Activated CD4-positive, alpha-beta memory T cell treated with anti-CD3 and anti-CD28 coated beads for 36 hours (primary cell): ENCODE measurements at regions not wholly inside any gene's neighbourhood (a gene's known extent, or its start where the extent isn't known, plus 50 kb on each side); places are given as distances from the start of the nearest gene placed in this dataset.

Source experiments
- CTCF ChIA-PET: fragments of 350-600 bp; sonication (Branson Sonifier 250); formaldehyde crosslinking; loops from one replicate; lab custom pipeline; 2021; ENCODE audit warnings: antibody characterized with exemption, inconsistent platforms; lab: Charles Lee
- POLR2A ChIA-PET: fragments of 350-600 bp; sonication (Branson Sonifier 250); formaldehyde crosslinking; loops from one replicate; lab custom pipeline; 2021; ENCODE audit warnings: antibody characterized with exemption; lab: Charles Lee
- DNase-seq: peaks from one replicate; pipeline ENCODE4 v3.0.0-alpha.2; 2020
- H3K27ac Mint-ChIP-seq: one replicate; pipeline ENCODE4 v1.8.0; 2021; ENCODE audit warnings: mixed read lengths
- H3K27me3 Mint-ChIP-seq: one replicate; pipeline ENCODE4 v1.8.0; 2021; ENCODE audit warnings: mixed read lengths
- H3K36me3 Mint-ChIP-seq: one replicate; pipeline ENCODE4 v1.8.0; 2021; ENCODE audit warnings: mixed read lengths
- H3K4me1 Mint-ChIP-seq: one replicate; pipeline ENCODE4 v1.8.0; 2021; ENCODE audit warnings: low read depth, mixed read lengths
- H3K4me3 Mint-ChIP-seq: one replicate; pipeline ENCODE4 v1.8.0; 2021; ENCODE audit warnings: mild to moderate bottlenecking, mixed read lengths
- H3K9me3 Mint-ChIP-seq: one replicate; pipeline ENCODE4 v1.8.0; 2021; ENCODE audit warnings: mixed read lengths
- intact Hi-C: fragments of 100-400 bp; cut with micrococcal nuclease; formaldehyde crosslinking; loops from one replicate; pipeline ENCODE4 v1.15.1; 2023

DNA sequence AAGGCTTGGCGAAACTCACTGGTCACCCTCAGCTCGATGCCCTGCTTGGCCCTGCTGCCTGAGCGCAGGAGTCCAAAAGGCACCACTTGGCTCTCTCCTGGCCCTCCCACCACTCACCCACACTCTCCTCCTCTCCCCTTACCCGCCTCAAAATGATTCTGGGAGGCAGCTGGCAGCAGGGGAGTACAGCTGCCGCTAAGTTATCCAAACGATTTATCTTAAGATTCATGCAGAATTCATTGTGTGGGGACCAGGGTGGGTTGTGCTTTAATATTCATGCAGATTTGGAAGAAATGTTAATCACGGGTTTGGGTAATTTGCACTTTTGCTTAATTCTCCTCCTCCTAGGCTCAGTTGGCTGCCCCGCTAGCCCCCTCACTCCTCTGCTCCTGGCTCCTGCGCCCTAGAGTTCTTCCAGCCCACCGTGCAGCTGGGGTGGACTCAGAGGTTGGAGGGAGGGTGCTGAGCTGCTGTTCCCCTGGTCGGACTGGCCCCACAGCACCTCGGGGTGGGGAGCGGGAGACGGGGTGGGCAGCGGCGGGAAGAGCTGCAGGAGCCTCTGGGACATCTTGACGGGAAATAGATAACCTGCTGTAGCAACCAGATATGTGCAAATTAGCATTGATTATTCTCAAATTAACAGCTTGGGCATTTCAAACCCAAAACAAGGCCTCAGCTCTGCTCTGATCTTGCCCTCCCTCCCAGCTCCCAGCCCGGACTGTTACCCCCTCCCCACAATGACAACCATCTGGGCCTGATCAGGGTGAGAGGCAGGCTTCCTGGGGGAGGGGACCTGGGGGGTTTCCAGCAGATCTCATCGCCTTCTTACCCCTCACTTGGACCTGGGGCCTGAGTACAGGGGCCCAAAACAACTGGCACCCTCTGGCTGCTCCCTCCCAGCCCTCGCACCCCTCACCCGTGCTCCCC is 122.6 kb upstream of the RPL38 start:
- DNase-seq: no peak
- no peak overlapping the region for H3K4me3 Mint-ChIP-seq

GRCh38 chr17:74082886-74083285 is 120.6 kb upstream of the RPL38 start:
- intact Hi-C loops: no loop called here
- H3K27me3 Mint-ChIP-seq: peaks cover 9% of the 10 kb centered on the region
- peaks cover 10% of the 10 kb centered on the region for H3K9me3 Mint-ChIP-seq
- H3K4me1 Mint-ChIP-seq: no peaks in the 10 kb centered on the region
- POLR2A ChIA-PET: no interaction called here
- CTCF ChIA-PET: no interaction called here
- no peaks in the 10 kb centered on the region for H3K36me3 Mint-ChIP-seq
- H3K4me3 Mint-ChIP-seq: no peak overlapping the region
- DNase-seq: no peak
- no peak overlapping the region for H3K27ac Mint-ChIP-seq

More for the DNA sequence above, 122.6 kb upstream of the RPL38 start:
- Mint-ChIP-seq H3K36me3 (no peaks in the 10 kb centered on the region), H3K27me3 (peaks cover 9% of the 10 kb centered on the region), H3K27ac (no peak overlapping the region), H3K4me1 (no peaks in the 10 kb centered on the region), H3K9me3 (peaks cover 10% of the 10 kb centered on the region)
- POLR2A ChIA-PET: no interaction called here
- intact Hi-C loops: no loop called here
- CTCF ChIA-PET: no interaction called here

- CTCF ChIA-PET: no interaction called here
- peaks cover 10% of the 10 kb centered on the region for H3K9me3 Mint-ChIP-seq
- intact Hi-C loops: no loop called here
Measured at GRCh38 chr17:74083321-74083720, 120.2 kb upstream of the RPL38 start.

DNA sequence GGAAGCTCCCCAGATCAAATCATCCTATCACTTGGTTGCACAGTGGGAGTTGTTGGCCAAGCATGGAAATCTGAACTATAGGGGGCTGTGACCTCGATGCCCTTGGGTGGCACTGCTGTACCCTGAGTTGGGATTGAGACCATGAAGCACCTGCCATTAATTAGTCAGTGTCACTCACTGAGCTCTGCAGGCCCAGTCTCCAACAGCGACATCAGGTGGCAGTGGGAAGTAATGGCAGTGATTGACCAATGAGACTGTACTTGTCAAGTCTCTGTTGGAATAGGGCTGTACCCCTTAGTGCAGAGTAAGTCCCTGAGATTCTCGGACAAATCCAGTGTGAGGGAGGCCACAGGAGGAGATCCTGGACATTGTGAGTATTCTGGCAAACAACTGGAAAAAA is 118.0 kb upstream of the RPL38 start:
- H3K36me3 Mint-ChIP-seq: no peaks in the 10 kb centered on the region
- CTCF ChIA-PET: interaction anchor here (1.0 kb wide), 1 partner anchor 27 kb away, joined by 4 read pairs; no protein-coding TSS in a partner anchor
- peaks cover 10% of the 10 kb centered on the region for H3K27me3 Mint-ChIP-seq
- no peak overlapping the region for H3K4me3 Mint-ChIP-seq
- H3K4me1 Mint-ChIP-seq: no peaks in the 10 kb centered on the region
- POLR2A ChIA-PET: no interaction called here
- H3K9me3 Mint-ChIP-seq: peaks cover 13% of the 10 kb centered on the region
- intact Hi-C loops: no loop called here
- no peak overlapping the region for H3K27ac Mint-ChIP-seq
- DNase-seq: peak; percentile 16

More at GRCh38 chr17:74083321-74083720, 120.2 kb upstream of the RPL38 start:
- POLR2A ChIA-PET: no interaction called here
- Mint-ChIP-seq H3K4me1 (no peaks in the 10 kb centered on the region), H3K36me3 (no peaks in the 10 kb centered on the region), H3K4me3 (no peak overlapping the region), H3K27ac (no peak overlapping the region), H3K27me3 (peaks cover 9% of the 10 kb centered on the region)
- DNase-seq: no peak

DNA sequence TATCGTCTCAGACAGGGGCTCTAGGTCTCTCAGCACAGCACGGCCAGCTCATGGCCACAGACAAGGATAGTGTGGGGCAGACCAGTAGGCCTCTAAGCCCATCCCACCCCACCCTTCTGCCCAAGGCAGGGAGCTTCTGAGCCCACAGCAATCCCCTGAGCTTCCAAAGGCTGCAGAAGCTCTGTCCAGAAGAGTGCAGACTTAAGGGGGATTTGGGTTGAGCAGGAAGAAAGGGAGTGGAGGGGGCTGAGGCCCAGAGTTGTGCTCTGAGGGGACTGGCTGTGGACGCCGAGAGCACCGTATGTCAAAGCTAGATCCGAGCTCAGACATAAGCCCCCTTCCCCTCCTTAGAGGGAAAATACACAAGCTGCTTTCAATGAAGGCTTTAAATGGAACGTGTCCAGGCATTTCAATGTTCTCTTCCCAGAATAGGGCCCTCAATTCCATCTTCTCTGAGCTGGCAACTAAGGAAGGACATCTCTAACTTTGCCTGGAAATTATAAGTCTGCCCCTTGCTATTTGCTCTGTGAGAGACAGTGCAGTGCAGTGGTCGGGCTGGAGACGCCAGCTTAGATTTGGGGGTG is 116.4 kb upstream of the RPL38 start:
- Mint-ChIP-seq H3K27ac (no peak overlapping the region), H3K27me3 (peaks cover 4% of the 10 kb centered on the region), H3K4me1 (no peaks in the 10 kb centered on the region), H3K4me3 (no peak overlapping the region), H3K36me3 (no peaks in the 10 kb centered on the region), H3K9me3 (peaks cover 19% of the 10 kb centered on the region)
- intact Hi-C loops: no loop called here
- no peak for DNase-seq
- ChIA-PET CTCF (no interaction called here), POLR2A (no interaction called here)

GRCh38 chr17:74088285-74088933 is 115.1 kb upstream of the RPL38 start:
- H3K27ac Mint-ChIP-seq: no peak overlapping the region

DNA sequence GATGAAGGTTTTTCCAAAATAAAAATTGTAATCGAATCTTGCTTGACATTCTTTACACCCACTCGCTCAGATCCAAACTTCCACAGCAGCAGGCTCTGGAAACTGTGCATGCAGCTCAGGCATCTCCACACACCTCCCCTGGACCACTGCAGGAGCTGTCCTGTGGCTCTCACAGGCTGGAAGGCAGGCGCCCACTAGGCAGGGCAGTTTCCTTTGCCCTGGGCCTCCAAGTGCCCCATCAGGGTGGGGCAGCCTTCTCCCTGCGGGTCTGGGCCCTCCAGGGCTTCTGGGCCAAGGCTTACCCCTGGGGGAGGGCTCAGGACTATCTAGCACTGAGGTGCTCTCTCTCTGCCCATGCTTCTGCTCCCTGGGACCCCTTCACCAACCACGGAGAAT is 114.5 kb upstream of the RPL38 start:
- Mint-ChIP-seq H3K4me1 (no peaks in the 10 kb centered on the region), H3K27me3 (peaks cover 1% of the 10 kb centered on the region), H3K9me3 (peaks cover 19% of the 10 kb centered on the region), H3K36me3 (no peaks in the 10 kb centered on the region), H3K4me3 (no peak overlapping the region), H3K27ac (no peak overlapping the region)
- CTCF ChIA-PET: interaction anchor here (1.5 to 2.6 kb wide), 4 partner anchors 12 to 111 kb away, joined by 4 to 15 read pairs (median 7); no protein-coding TSS in a partner anchor
- intact Hi-C loops: no loop called here
- no peak for DNase-seq
- POLR2A ChIA-PET: no interaction called here

More at GRCh38 chr17:74088285-74088933, 115.1 kb upstream of the RPL38 start:
- intact Hi-C loops: no loop called here
- Mint-ChIP-seq H3K9me3 (peaks cover 19% of the 10 kb centered on the region), H3K4me1 (no peaks in the 10 kb centered on the region), H3K27me3 (peaks cover 1% of the 10 kb centered on the region), H3K4me3 (no peak overlapping the region), H3K36me3 (no peaks in the 10 kb centered on the region)
- POLR2A ChIA-PET: no interaction called here
- CTCF ChIA-PET: no interaction called here
- no peak for DNase-seq

GRCh38 chr17:74089380-74089779 is 114.1 kb upstream of the RPL38 start:
- POLR2A ChIA-PET: no interaction called here
- Mint-ChIP-seq H3K36me3 (no peaks in the 10 kb centered on the region), H3K27me3 (peaks cover 1% of the 10 kb centered on the region), H3K4me1 (no peaks in the 10 kb centered on the region), H3K9me3 (peaks cover 19% of the 10 kb centered on the region), H3K27ac (no peak overlapping the region), H3K4me3 (no peak overlapping the region)
- no peak for DNase-seq
- intact Hi-C loops: no loop called here
- CTCF ChIA-PET: interaction anchor here (0.8 to 2.6 kb wide), 11 partner anchors 12 to 436 kb away, joined by 3 to 15 read pairs (median 4); partner anchors contain the start of gene RPL38

- Mint-ChIP-seq H3K27ac (no peak overlapping the region), H3K4me1 (no peaks in the 10 kb centered on the region), H3K36me3 (no peaks in the 10 kb centered on the region), H3K9me3 (peaks cover 16% of the 10 kb centered on the region), H3K4me3 (no peak overlapping the region), H3K27me3 (peaks cover 1% of the 10 kb centered on the region)
- ChIA-PET POLR2A (no interaction called here), CTCF (interaction anchor here (0.7 to 2.6 kb wide), 14 partner anchors 11 to 436 kb away, joined by 3 to 15 read pairs (median 4); partner anchors contain the start of gene RPL38)
- intact Hi-C loops: loop anchor here (5.0 to 10.0 kb wide), 2 partner anchors 85 to 107 kb away; no protein-coding TSS in a partner anchor
- DNase-seq: peak; percentile 76
Measured at GRCh38 chr17:74089869-74090464, 113.5 kb upstream of the RPL38 start.

- Mint-ChIP-seq H3K4me1 (no peaks in the 10 kb centered on the region), H3K4me3 (no peak overlapping the region), H3K36me3 (no peaks in the 10 kb centered on the region), H3K27ac (no peak overlapping the region), H3K9me3 (peaks cover 9% of the 10 kb centered on the region), H3K27me3 (no peaks in the 10 kb centered on the region)
- no peak for DNase-seq
- POLR2A ChIA-PET: no interaction called here
- intact Hi-C loops: loop anchor here (5.0 to 10.0 kb wide), 2 partner anchors 80 to 103 kb away; no protein-coding TSS in a partner anchor
- CTCF ChIA-PET: interaction anchor here (0.8 kb wide), 1 partner anchor 19 kb away, joined by 3 read pairs; no protein-coding TSS in a partner anchor
Measured at GRCh38 chr17:74094651-74095050, 108.8 kb upstream of the RPL38 start.

GRCh38 chr17:74096456-74096855 is 107.0 kb upstream of the RPL38 start:
- CTCF ChIA-PET: no interaction called here
- H3K36me3 Mint-ChIP-seq: no peaks in the 10 kb centered on the region
- intact Hi-C loops: loop anchor here (10.0 kb wide), 1 partner anchor 78 kb away; no protein-coding TSS in a partner anchor
- no peak overlapping the region for H3K4me3 Mint-ChIP-seq
- no peak for DNase-seq
- POLR2A ChIA-PET: no interaction called here
- no peaks in the 10 kb centered on the region for H3K4me1 Mint-ChIP-seq
- no peak overlapping the region for H3K27ac Mint-ChIP-seq
- H3K9me3 Mint-ChIP-seq: no peaks in the 10 kb centered on the region
- peaks cover 7% of the 10 kb centered on the region for H3K27me3 Mint-ChIP-seq
